Calu3 (cell line): ENCODE measurements at regions not wholly inside any gene's neighbourhood (a gene's known extent, or its start where the extent isn't known, plus 50 kb on each side); places are given as distances from the start of the nearest gene placed in this dataset.

Experiments used
- BruUV-seq: library from RNA; stranded (reverse); fragments of 400-500 nt; replicated peaks from 2 replicates; lab custom pipeline; 2021; lab: Mats Ljungman, UMichigan
- CTCF ChIA-PET: fragments of 300-600 bp; sonication (Branson Sonifier 250); formaldehyde crosslinking; loops from one replicate; lab custom pipeline; 2022; ENCODE audit warnings: antibody characterized with exemption; lab: Charles Lee
- DNase-seq: peaks from one replicate; pipeline ENCODE4 v3.0.0; 2022
- H3K27ac Mint-ChIP-seq: one replicate; pipeline ENCODE4 v1.8.0; 2022; ENCODE audit warnings: mixed read lengths; ENCODE audit not compliant: unreplicated experiment
- H3K27me3 Mint-ChIP-seq: one replicate; pipeline ENCODE4 v1.8.0; 2022; ENCODE audit warnings: mixed read lengths; ENCODE audit not compliant: unreplicated experiment
- H3K36me3 Mint-ChIP-seq: one replicate; pipeline ENCODE4 v1.8.0; 2022; ENCODE audit warnings: mild to moderate bottlenecking, moderate library complexity, mixed read lengths; ENCODE audit not compliant: insufficient read depth, unreplicated experiment
- H3K4me1 Mint-ChIP-seq: one replicate; pipeline ENCODE4 v1.8.0; 2022; ENCODE audit warnings: mild to moderate bottlenecking, low read depth, mixed read lengths; ENCODE audit not compliant: unreplicated experiment
- H3K4me3 Mint-ChIP-seq: one replicate; pipeline ENCODE4 v1.8.0; 2022; ENCODE audit warnings: mild to moderate bottlenecking, low read depth, moderate library complexity, mixed read lengths; ENCODE audit not compliant: unreplicated experiment
- H3K9me3 Mint-ChIP-seq: one replicate; pipeline ENCODE4 v1.8.0; 2022; ENCODE audit warnings: low read depth, mixed read lengths; ENCODE audit not compliant: unreplicated experiment
- CTCF ChIP-seq: fragments of 200-600 bp; IDR thresholded peaks from one replicate; pipeline ENCODE4 v1.8.0; 2022; ENCODE audit warnings: antibody characterized with exemption; ENCODE audit not compliant: unreplicated experiment
- intact Hi-C: fragments of 100-400 bp; cut with micrococcal nuclease; formaldehyde crosslinking; loops from one replicate; pipeline ENCODE4 v1.10.0; 2022; ENCODE audit not compliant: unreplicated experiment

- intact Hi-C loops: loop anchor here (10.0 kb wide), 1 partner anchor 453 kb away; no protein-coding TSS in a partner anchor
- no peak for TF ChIP-seq CTCF
- H3K4me3 Mint-ChIP-seq: no peak overlapping the region
- H3K4me1 Mint-ChIP-seq: no peaks in the 10 kb centered on the region
- BruUV-seq: no TSS peak
- H3K27ac Mint-ChIP-seq: no peak overlapping the region
- CTCF ChIA-PET: no interaction called here
- DNase-seq: no peak
- no peaks in the 10 kb centered on the region for H3K36me3 Mint-ChIP-seq
- no peaks in the 10 kb centered on the region for H3K27me3 Mint-ChIP-seq
- peaks cover 2% of the 10 kb centered on the region for H3K9me3 Mint-ChIP-seq
Observed at GRCh38 chr4:123871341-123871740, 474.7 kb downstream of the SPRY1 start.

- no peak for TF ChIP-seq CTCF
- Mint-ChIP-seq H3K4me1 (no peaks in the 10 kb centered on the region), H3K27ac (no peak overlapping the region), H3K27me3 (no peaks in the 10 kb centered on the region), H3K4me3 (no peak overlapping the region), H3K9me3 (no peaks in the 10 kb centered on the region), H3K36me3 (no peaks in the 10 kb centered on the region)
- DNase-seq: no peak
- no TSS peak for BruUV-seq
- CTCF ChIA-PET: no interaction called here
- intact Hi-C loops: loop anchor here (10.0 kb wide), 1 partner anchor 451 kb away; no protein-coding TSS in a partner anchor
Observed at GRCh38 chr4:123874063-123874462, 477.5 kb downstream of the SPRY1 start.

GRCh38 chr4:123876143-123876542 is 479.5 kb downstream of the SPRY1 start:
- no peaks in the 10 kb centered on the region for H3K27me3 Mint-ChIP-seq
- CTCF ChIA-PET: no interaction called here
- H3K36me3 Mint-ChIP-seq: no peaks in the 10 kb centered on the region
- no peak overlapping the region for H3K27ac Mint-ChIP-seq
- no peak for TF ChIP-seq CTCF
- no peaks in the 10 kb centered on the region for H3K4me1 Mint-ChIP-seq
- no peaks in the 10 kb centered on the region for H3K9me3 Mint-ChIP-seq
- BruUV-seq: no TSS peak
- intact Hi-C loops: loop anchor here (10.0 kb wide), 1 partner anchor 449 kb away; no protein-coding TSS in a partner anchor
- no peak for DNase-seq
- H3K4me3 Mint-ChIP-seq: no peak overlapping the region

- Mint-ChIP-seq H3K27ac (no peak overlapping the region), H3K9me3 (no peaks in the 10 kb centered on the region), H3K27me3 (no peaks in the 10 kb centered on the region), H3K4me1 (no peaks in the 10 kb centered on the region), H3K4me3 (no peak overlapping the region), H3K36me3 (no peaks in the 10 kb centered on the region)
- CTCF ChIA-PET: no interaction called here
- intact Hi-C loops: loop anchor here (10.0 kb wide), 1 partner anchor 448 kb away; no protein-coding TSS in a partner anchor
- no peak for TF ChIP-seq CTCF
- DNase-seq: no peak
- BruUV-seq: no TSS peak
Observed at GRCh38 chr4:123876671-123877101, 480.1 kb downstream of the SPRY1 start.
